Vagina (tissue), 2 donors: ENCODE measurements at regions not wholly inside any gene's neighbourhood (a gene's known extent, or its start where the extent isn't known, plus 50 kb on each side); places are given as distances from the start of the nearest gene placed in this dataset.

Source experiments
- DNase-seq, 2 donors: peaks; one replicate each; pipeline ENCODE4 v3.0.0-alpha.2; 2017; ENCODE audit errors: extremely low spot score in 2 of 2
- H3K27ac ChIP-seq: fragments of 200-600 bp; sonication (generic); one replicate; pipeline ENCODE4 v1.5.1; 2019
- H3K27me3 ChIP-seq: fragments of 200-600 bp; sonication (generic); one replicate; pipeline ENCODE4 v1.5.1; 2019
- H3K36me3 ChIP-seq, 2 donors: fragments of 200-600 bp; sonication (generic); one replicate each; pipeline ENCODE4 v1.5.1; 2017 to 2019
- H3K4me1 ChIP-seq: fragments of 200-600 bp; sonication (generic); one replicate; pipeline ENCODE4 v1.5.1; 2019
- H3K4me3 ChIP-seq, 2 donors: fragments of 200-600 bp; sonication (generic); 1 replicate in 1 of 2; 2 replicates in 1 of 2; pipeline ENCODE4 v1.5.1; 2016 to 2019
- H3K9me3 ChIP-seq: fragments of 200-600 bp; sonication (generic); one replicate; pipeline ENCODE4 v1.5.1; 2019
- POLR2A ChIP-seq, 2 donors: fragments of 450-650 bp; IDR thresholded peaks; one replicate each; pipeline ENCODE4 v1.6.1; 2017; ENCODE audit warnings: antibody characterized with exemption in 2 of 2, mild to moderate bottlenecking in 2 of 2, moderate library complexity in 2 of 2
- POLR2AphosphoS5 ChIP-seq, 2 donors: sonication (generic); formaldehyde crosslinking; IDR thresholded peaks; one replicate each; pipeline ENCODE4 v1.9.0; 2017; ENCODE audit warnings: antibody characterized with exemption in 2 of 2, mild to moderate bottlenecking in 2 of 2, low read depth in 1 of 2; ENCODE audit not compliant: insufficient read depth in 1 of 2
- intact Hi-C: fragments of 100-400 bp; cut with DNase I; formaldehyde crosslinking; loops from one replicate; pipeline ENCODE4 v1.15.1; 2023
- TF ChIP-seq, protein P1 (sequence below), 3 experiments: fragments of 450-650 bp in 2 of 3; fragments of 200-600 bp in 1 of 3; sonication (generic) in 1 of 3; IDR thresholded peaks; one replicate each; pipeline ENCODE4 v1.5.1; 2017 to 2019; ENCODE audit warnings: antibody characterized with exemption in 3 of 3, mild to moderate bottlenecking in 2 of 3, moderate library complexity in 2 of 3

GRCh38 chr1:118253053-118253915, 68.3 kb upstream of the SPAG17 start:
- TF ChIP-seq POLR2AphosphoS5 (IDR thresholded peaks at IDR 0.05; ENCODE audit: insufficient read depth in 1 of 2, low read depth in 1 of 2) = no peak
- TF ChIP-seq POLR2A (IDR thresholded peaks at IDR 0.05) = no peak
- TF ChIP-seq, protein P1, sequence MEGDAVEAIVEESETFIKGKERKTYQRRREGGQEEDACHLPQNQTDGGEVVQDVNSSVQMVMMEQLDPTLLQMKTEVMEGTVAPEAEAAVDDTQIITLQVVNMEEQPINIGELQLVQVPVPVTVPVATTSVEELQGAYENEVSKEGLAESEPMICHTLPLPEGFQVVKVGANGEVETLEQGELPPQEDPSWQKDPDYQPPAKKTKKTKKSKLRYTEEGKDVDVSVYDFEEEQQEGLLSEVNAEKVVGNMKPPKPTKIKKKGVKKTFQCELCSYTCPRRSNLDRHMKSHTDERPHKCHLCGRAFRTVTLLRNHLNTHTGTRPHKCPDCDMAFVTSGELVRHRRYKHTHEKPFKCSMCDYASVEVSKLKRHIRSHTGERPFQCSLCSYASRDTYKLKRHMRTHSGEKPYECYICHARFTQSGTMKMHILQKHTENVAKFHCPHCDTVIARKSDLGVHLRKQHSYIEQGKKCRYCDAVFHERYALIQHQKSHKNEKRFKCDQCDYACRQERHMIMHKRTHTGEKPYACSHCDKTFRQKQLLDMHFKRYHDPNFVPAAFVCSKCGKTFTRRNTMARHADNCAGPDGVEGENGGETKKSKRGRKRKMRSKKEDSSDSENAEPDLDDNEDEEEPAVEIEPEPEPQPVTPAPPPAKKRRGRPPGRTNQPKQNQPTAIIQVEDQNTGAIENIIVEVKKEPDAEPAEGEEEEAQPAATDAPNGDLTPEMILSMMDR (IDR thresholded peaks at IDR 0.05) = no peak
- no peak overlapping the region for H3K27ac ChIP-seq
- H3K27me3 ChIP-seq = no peaks in the 10 kb centered on the region
- H3K4me1 ChIP-seq = no peaks in the 10 kb centered on the region
- no peaks in the 10 kb centered on the region for H3K9me3 ChIP-seq
- intact Hi-C loops = no loop called here
- no peak for DNase-seq
- H3K4me3 ChIP-seq = no peak overlapping the region
- H3K36me3 ChIP-seq = no peaks in the 10 kb centered on the region

DNA sequence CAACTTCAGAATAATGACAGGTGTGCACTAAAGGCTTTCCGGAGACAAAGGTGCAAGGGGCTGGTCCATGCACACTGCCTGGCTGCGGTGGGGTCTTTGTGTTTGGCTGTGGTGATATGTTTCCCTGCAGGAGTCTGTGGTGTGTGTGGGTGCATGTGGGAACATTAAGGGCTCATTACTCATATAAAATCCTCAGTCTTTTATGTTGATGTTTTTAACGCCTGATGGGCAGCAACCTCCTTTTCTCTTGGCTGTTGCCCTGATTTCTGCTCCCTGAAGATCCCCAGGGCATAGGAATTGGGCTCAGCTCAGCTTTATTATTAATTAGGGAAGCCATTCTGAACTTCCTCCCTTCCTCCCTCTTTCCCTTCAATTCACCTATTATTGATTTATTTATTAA, 67.6 kb upstream of the SPAG17 start:
- Histone ChIP-seq H3K4me1 (no peaks in the 10 kb centered on the region), H3K27me3 (no peaks in the 10 kb centered on the region), H3K4me3 (no peak overlapping the region), H3K27ac (no peak overlapping the region), H3K9me3 (no peaks in the 10 kb centered on the region), H3K36me3 (no peaks in the 10 kb centered on the region)
- DNase-seq = no peak
- intact Hi-C loops = no loop called here
- no peak for TF ChIP-seq POLR2A (IDR thresholded peaks at IDR 0.05)
- TF ChIP-seq POLR2AphosphoS5 (IDR thresholded peaks at IDR 0.05; ENCODE audit: insufficient read depth in 1 of 2, low read depth in 1 of 2) = no peak
- TF ChIP-seq, protein P1 (IDR thresholded peaks at IDR 0.05) = no peak

- no peak for TF ChIP-seq POLR2AphosphoS5 (IDR thresholded peaks at IDR 0.05; ENCODE audit: insufficient read depth in 1 of 2, low read depth in 1 of 2)
- TF ChIP-seq, protein P1 (IDR thresholded peaks at IDR 0.05) = no peak
- no peak for TF ChIP-seq POLR2A (IDR thresholded peaks at IDR 0.05)
- H3K4me1 ChIP-seq = no peaks in the 10 kb centered on the region
- intact Hi-C loops = no loop called here
- H3K27me3 ChIP-seq = no peaks in the 10 kb centered on the region
- DNase-seq = no peak
- no peak overlapping the region for H3K4me3 ChIP-seq
- no peaks in the 10 kb centered on the region for H3K9me3 ChIP-seq
- no peak overlapping the region for H3K27ac ChIP-seq
- no peaks in the 10 kb centered on the region for H3K36me3 ChIP-seq
These were observed 65.2 kb upstream of the SPAG17 start for GRCh38 chr1:118250232-118250631.

DNA sequence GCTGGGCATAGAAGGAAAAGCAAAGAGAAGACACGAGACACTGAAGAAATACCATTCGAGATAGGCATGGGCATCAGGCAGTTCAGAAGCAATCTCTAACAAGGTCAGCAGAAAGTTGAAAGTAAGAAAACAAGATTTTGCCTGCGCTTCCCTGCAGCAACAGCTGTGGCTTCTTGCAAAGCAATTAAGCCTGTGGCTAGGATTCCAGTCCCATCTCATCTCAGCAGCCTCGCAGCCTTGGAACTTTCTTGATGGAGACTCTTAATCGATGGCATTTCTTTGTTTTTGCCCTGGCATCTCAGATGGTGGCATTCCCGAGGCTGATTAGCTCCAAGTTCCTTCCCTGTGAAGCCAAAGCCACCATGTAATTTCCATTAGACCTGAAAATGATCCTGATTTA, 64.6 kb upstream of the SPAG17 start:
- Histone ChIP-seq H3K27me3 (no peaks in the 10 kb centered on the region), H3K4me3 (no peak overlapping the region), H3K27ac (no peak overlapping the region), H3K9me3 (no peaks in the 10 kb centered on the region), H3K4me1 (no peaks in the 10 kb centered on the region), H3K36me3 (no peaks in the 10 kb centered on the region)
- intact Hi-C loops = no loop called here
- DNase-seq = no peak
- TF ChIP-seq POLR2A (IDR thresholded peaks at IDR 0.05) (no peak), POLR2AphosphoS5 (IDR thresholded peaks at IDR 0.05; ENCODE audit: insufficient read depth in 1 of 2, low read depth in 1 of 2) (no peak)
- TF ChIP-seq, protein P1 (IDR thresholded peaks at IDR 0.05) = no peak

GRCh38 chr1:118247593-118247992, 62.6 kb upstream of the SPAG17 start:
- intact Hi-C loops = no loop called here
- DNase-seq = no peak
- Histone ChIP-seq H3K9me3 (no peaks in the 10 kb centered on the region), H3K27me3 (no peaks in the 10 kb centered on the region), H3K27ac (no peak overlapping the region), H3K4me1 (no peaks in the 10 kb centered on the region), H3K36me3 (no peaks in the 10 kb centered on the region), H3K4me3 (no peak overlapping the region)
- TF ChIP-seq POLR2AphosphoS5 (IDR thresholded peaks at IDR 0.05; ENCODE audit: insufficient read depth in 1 of 2, low read depth in 1 of 2) = no peak
- no peak for TF ChIP-seq POLR2A (IDR thresholded peaks at IDR 0.05)
- TF ChIP-seq, protein P1 (IDR thresholded peaks at IDR 0.05) = no peak
